AG10803 (cell line): ENCODE measurements at regions not wholly inside any gene's neighbourhood (a gene's known extent, or its start where the extent isn't known, plus 50 kb on each side); places are given as distances from the start of the nearest gene placed in this dataset.

Experiments
- DNase-seq: peaks from one replicate; pipeline ENCODE4 v3.0.0; 2010; ENCODE audit warnings: low read depth
- H3K4me3 ChIP-seq: 2 replicates; pipeline ENCODE4 v1.5.1; 2011; ENCODE audit warnings: mild to moderate bottlenecking, low read length, control low read depth
- TF ChIP-seq, protein P1 (sequence below): conservative IDR thresholded peaks from 2 replicates; pipeline ENCODE4 v1.5.1; 2011; ENCODE audit warnings: mild to moderate bottlenecking, low read length, control low read depth, inconsistent platforms

DNA sequence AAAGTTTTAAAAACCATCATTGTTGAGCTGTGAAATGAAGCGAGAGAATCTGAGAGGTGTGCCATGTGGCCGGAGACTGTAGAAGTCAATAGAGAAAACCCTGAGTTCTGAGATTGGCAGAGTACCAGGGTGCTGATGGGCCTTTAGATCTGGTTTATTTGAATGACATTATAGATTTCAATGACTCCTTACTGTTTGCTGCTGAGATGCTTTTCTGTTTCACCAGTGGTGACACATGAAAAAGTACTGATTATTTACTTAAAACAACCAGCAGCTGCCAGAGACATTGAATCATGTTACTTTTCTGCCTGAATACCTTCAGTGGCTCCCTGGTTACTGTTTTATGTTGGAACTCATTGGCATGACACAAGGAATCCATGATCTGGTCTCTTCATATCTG lies 602.7 kb upstream of the ZNF804A start:
- no peak for DNase-seq
- TF ChIP-seq, protein P1, sequence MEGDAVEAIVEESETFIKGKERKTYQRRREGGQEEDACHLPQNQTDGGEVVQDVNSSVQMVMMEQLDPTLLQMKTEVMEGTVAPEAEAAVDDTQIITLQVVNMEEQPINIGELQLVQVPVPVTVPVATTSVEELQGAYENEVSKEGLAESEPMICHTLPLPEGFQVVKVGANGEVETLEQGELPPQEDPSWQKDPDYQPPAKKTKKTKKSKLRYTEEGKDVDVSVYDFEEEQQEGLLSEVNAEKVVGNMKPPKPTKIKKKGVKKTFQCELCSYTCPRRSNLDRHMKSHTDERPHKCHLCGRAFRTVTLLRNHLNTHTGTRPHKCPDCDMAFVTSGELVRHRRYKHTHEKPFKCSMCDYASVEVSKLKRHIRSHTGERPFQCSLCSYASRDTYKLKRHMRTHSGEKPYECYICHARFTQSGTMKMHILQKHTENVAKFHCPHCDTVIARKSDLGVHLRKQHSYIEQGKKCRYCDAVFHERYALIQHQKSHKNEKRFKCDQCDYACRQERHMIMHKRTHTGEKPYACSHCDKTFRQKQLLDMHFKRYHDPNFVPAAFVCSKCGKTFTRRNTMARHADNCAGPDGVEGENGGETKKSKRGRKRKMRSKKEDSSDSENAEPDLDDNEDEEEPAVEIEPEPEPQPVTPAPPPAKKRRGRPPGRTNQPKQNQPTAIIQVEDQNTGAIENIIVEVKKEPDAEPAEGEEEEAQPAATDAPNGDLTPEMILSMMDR = no peak
- no peak overlapping the region for H3K4me3 ChIP-seq

DNA sequence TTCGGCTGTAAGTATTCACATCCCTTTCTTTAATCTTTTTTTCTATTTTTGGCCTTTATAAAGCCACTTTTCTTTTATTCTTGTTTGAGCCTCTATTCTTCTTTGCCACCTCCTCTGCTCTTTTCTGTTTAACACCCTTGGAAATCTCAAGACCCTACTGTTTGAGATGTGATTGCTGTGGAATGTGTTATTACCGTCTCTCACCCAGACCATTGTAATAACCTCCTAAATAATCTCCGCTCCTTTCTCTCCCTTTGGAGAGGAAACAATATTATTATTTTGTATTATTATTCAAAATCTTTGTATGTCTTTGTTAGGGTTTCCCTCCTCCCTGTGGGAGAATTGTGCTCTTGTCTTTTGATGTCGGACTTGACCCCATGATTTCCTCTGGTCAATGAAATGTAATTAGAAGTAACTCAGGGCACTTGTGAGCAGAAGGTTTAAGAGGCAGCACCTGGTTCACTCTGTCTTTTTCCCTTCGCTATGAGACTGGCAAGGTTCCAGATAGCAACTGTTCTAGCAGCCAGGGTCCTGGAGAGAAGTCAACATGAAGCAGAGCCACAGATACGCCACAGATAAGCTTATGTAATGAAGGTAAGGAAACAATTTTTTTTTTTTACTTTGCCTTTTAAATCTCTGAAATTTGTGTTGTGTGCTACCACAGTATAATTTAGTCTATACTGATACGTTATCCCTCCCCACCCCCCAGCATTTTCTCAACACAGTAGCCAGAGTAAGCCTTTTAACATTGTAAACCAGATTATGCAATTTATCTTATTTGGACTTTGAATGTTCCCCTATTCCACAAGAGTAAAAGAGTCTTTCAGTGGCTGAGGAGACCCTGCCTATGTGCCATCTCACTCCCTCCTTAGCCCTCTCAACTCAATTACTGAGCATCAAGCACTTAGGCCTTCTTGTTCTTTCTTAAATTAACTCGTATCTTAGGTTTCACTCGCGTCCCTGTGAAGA lies 601.2 kb upstream of the ZNF804A start:
- H3K4me3 ChIP-seq = no peak overlapping the region
- no peak for DNase-seq
- TF ChIP-seq, protein P1 = no peak

DNA sequence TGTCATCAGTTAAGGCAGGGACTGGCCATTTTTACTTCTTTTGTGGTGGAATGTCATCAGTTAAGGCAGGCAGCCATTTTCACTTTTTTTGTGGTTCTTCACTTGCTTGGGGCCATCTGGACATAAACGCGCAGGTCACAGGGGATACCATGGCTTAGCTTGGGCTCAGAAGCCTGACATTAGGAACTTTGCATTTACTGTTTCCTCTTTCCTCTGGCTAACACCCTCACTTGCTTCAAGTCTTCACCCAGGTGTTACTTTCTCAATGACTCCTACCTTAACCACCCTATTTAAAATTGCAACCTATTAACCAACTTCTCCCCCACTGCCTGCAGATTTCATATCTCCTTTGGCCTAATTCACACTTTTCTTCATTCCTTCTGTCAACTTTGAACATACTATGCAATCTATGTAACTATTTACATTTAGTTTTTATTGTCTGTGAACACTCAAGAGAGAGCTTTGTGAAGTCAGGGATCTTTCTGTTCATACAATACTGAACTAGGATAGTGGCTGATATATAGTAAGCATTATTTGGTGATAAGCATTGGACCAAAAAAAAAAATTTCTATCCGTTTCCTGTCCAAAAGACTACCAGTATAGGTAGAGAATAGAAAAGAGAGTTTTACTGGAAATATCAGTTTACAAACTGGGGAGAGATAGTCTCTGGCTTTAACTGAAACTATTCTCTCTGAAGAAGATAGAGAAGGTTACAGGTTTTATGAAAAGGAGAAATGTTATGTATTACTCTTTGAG lies 600.1 kb upstream of the ZNF804A start:
- no peak overlapping the region for H3K4me3 ChIP-seq
- TF ChIP-seq, protein P1 = no peak
- DNase-seq = no peak

DNA sequence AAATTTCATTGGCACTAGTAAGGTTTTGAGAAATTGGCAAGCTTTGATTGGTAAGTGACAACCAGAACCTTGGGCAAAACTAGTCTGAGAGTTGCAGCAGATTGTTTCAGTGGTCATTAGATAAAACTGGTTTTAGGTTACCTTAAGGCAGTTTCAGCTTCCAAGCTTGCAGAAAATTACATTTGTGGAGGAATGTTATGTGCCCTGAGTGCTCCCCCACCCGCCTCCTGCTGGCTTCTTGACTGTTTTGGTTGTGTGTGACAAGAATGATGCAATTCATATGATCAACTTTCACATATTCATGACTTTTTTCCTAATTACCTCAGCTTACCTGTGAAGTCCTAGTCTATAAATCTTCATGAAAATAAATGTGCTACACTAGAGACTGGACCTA lies 599.5 kb upstream of the ZNF804A start:
- no peak for DNase-seq
- TF ChIP-seq, protein P1 = no peak
- H3K4me3 ChIP-seq = no peak overlapping the region

DNA sequence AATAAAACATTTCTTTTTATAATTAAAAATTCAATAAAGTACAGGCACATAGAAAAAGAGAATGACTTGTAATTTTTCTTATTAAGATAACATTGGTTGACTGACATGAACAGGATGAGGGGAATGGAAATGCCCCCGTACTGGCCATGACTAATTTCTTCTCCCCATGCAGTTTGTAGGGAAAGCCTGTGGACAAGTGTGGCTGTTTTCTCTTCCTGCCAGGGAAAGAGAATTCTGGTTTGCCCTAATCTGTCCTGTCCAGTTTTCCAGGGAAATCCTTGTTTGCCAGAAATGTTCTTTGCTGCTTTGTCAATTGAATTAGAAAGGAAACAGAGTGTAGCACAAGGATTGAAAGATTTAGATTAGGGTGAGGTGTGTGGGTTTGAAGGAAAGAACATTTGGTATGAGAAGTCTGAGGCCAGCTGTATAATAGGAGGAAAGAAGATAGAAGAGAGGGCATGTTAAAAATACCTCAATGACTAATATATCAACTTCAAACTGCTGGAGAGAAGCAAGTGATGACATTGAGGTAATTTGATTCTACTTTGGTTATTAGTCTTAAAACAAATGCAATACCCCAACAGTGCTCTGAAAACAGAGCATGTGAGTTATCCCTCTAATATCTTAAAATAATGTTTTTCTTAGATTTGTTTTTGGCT lies 593.9 kb upstream of the ZNF804A start:
- TF ChIP-seq, protein P1 = no peak
- no peak overlapping the region for H3K4me3 ChIP-seq
- no peak for DNase-seq

DNA sequence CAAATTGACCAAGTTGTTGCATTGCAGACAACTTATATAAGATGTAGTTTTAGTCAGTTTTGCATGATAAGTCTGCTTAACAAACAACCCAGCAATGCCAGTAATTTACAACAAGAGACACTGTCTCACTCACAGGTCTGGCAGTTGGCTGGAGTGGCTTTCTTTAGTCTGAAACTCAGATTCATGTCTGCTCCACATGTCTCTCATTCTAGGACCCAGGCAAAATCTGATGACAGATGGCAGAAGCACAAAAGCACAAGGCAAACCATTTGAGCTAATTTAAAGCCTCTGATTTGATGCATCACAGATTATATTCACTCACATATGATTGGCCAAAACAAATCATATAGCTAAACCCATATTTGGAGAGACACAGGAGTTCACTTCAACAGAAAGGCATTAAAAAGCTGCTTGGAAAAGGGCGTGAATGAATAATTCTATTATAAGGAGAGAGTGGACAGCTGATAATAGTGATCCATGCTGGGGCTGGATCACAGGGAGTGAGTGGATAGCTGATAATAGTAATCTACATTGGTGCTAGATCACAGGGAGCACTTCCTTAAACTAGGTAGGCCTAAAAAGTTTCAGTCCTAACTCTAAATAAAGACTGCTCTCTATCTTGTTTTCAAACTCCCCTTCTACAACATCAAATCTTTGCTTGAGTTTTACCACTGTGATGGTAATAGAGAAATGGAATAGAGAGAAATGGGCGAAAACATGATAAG lies 593.2 kb upstream of the ZNF804A start:
- TF ChIP-seq, protein P1 = no peak
- no peak overlapping the region for H3K4me3 ChIP-seq
- DNase-seq = no peak
